Myocyte (in vitro differentiated cells): ENCODE measurements at regions not wholly inside any gene's neighbourhood (a gene's known extent, or its start where the extent isn't known, plus 50 kb on each side); places are given as distances from the start of the nearest gene placed in this dataset.
"Not testable (repeated sequence)": the region's sequence is repeated elsewhere in the genome, so short reads cannot be mapped to it uniquely, and the experiment has no call there.

Experiments used
- DNase-seq: peaks from one replicate; pipeline ENCODE4 v3.0.0-alpha.2; 2012; ENCODE audit warnings: low read depth

GRCh38 chr2:8496079-8496478 is 185.8 kb upstream of the ID2 start:
- no peak for DNase-seq

- no peak for DNase-seq
Measured at GRCh38 chr2:8496617-8497016, 185.2 kb upstream of the ID2 start.

GRCh38 chr2:8498994-8499393 is 182.9 kb upstream of the ID2 start:
- no peak for DNase-seq

- no peak for DNase-seq
Measured at GRCh38 chr2:8500124-8501054, 181.5 kb upstream of the ID2 start.

GRCh38 chr2:8501061-8501720 is 180.7 kb upstream of the ID2 start:
- DNase-seq, result no peak

GRCh38 chr2:8502316-8502715 is 179.5 kb upstream of the ID2 start:
- peak; percentile 24 for DNase-seq

- no peak for DNase-seq
Measured at GRCh38 chr2:8505311-8505920, 176.4 kb upstream of the ID2 start.

- DNase-seq, result no peak
Measured at GRCh38 chr2:8506746-8507145, 175.1 kb upstream of the ID2 start.

- DNase-seq, result no peak
Measured at GRCh38 chr2:8508766-8509165, 173.1 kb upstream of the ID2 start.

GRCh38 chr2:8509621-8510020 is 172.2 kb upstream of the ID2 start:
- DNase-seq, result no peak

- DNase-seq, result not testable (repeated sequence)
Measured at GRCh38 chr2:8510055-8510454, 171.8 kb upstream of the ID2 start.

- DNase-seq, result no peak
Measured at GRCh38 chr2:8510519-8510918, 171.3 kb upstream of the ID2 start.

- peak; percentile 82 for DNase-seq
Measured at GRCh38 chr2:8511868-8512612, 169.8 kb upstream of the ID2 start.

GRCh38 chr2:8513601-8514273 is 168.1 kb upstream of the ID2 start:
- DNase-seq, result no peak

- no peak for DNase-seq
Measured at GRCh38 chr2:8514274-8514662, 167.6 kb upstream of the ID2 start.

GRCh38 chr2:8514796-8515758 is 166.8 kb upstream of the ID2 start:
- DNase-seq, result no peak

GRCh38 chr2:8515864-8516533 is 165.9 kb upstream of the ID2 start:
- DNase-seq, result no peak

- DNase-seq, result no peak
Measured at GRCh38 chr2:8517850-8518498, 163.9 kb upstream of the ID2 start.
